Immature natural killer cell (primary cell): ENCODE measurements at regions not wholly inside any gene's neighbourhood (a gene's known extent, or its start where the extent isn't known, plus 50 kb on each side); places are given as distances from the start of the nearest gene placed in this dataset.
"Not testable (repeated sequence)": the region's sequence is repeated elsewhere in the genome, so short reads cannot be mapped to it uniquely, and the experiment has no call there.

Experiments used
- DNase-seq, 3 donors: peaks; one replicate each; pipeline ENCODE4 v3.0.0; 2022; ENCODE audit warnings: mixed read lengths in 1 of 3
- H3K27ac Mint-ChIP-seq, 6 donors: one replicate each; pipeline ENCODE4 v1.8.0; 2020; ENCODE audit warnings: mixed read lengths in 6 of 6, mild to moderate bottlenecking in 5 of 6, inconsistent platforms in 4 of 6, moderate library complexity in 3 of 6
- H3K27me3 Mint-ChIP-seq, 3 donors: one replicate each; pipeline ENCODE4 v1.8.0; 2020 to 2021; ENCODE audit warnings: low read depth in 3 of 3, mild to moderate bottlenecking in 3 of 3, mixed read lengths in 3 of 3, moderate library complexity in 3 of 3, inconsistent platforms in 1 of 3
- H3K36me3 Mint-ChIP-seq, 3 donors: one replicate each; pipeline ENCODE4 v1.8.0; 2020; ENCODE audit warnings: mixed read lengths in 3 of 3, inconsistent platforms in 2 of 3, mild to moderate bottlenecking in 2 of 3
- H3K4me1 Mint-ChIP-seq, 2 donors: one replicate each; pipeline ENCODE4 v1.8.0; 2020; ENCODE audit warnings: inconsistent platforms in 2 of 2, mild to moderate bottlenecking in 2 of 2, mixed read lengths in 2 of 2, moderate library complexity in 1 of 2
- H3K4me3 Mint-ChIP-seq, 5 donors: one replicate each; pipeline ENCODE4 v1.8.0; 2020; ENCODE audit warnings: mild to moderate bottlenecking in 5 of 5, mixed read lengths in 5 of 5, inconsistent platforms in 3 of 5, moderate library complexity in 3 of 5
- H3K9me3 Mint-ChIP-seq, 6 donors: one replicate each; pipeline ENCODE4 v1.8.0; 2020; ENCODE audit warnings: mild to moderate bottlenecking in 6 of 6, mixed read lengths in 6 of 6, inconsistent platforms in 4 of 6, moderate library complexity in 3 of 6

DNA sequence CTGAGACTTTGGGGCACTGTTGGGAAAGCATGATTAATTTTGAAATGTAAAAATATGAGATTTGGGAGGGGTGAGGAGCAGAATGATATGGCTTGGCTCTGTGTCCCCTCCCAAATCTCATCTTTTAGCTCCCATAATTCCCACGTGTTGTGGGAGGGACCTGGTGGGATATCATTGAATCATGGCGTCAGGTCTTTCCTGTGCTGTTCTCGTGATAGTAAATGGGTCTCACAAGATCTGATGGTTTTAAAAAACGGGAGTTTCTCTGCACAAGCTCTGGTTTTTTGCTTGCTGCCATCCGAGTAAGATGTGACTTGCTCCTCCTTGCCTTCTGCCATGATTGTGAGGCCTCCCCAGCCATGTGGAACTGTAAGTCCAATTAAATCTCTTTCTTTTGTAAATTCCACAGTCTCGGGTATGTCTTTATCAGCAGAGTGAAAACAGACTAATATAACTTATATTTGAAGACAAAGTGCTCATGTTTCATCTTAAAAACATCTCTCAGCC is 546.0 kb upstream of the NECTIN3 start:
- H3K36me3 Mint-ChIP-seq, H3K27ac Mint-ChIP-seq, DNase-seq, H3K9me3 Mint-ChIP-seq, H3K27me3 Mint-ChIP-seq, H3K4me3 Mint-ChIP-seq, H3K4me1 Mint-ChIP-seq: not testable (repeated sequence)

DNA sequence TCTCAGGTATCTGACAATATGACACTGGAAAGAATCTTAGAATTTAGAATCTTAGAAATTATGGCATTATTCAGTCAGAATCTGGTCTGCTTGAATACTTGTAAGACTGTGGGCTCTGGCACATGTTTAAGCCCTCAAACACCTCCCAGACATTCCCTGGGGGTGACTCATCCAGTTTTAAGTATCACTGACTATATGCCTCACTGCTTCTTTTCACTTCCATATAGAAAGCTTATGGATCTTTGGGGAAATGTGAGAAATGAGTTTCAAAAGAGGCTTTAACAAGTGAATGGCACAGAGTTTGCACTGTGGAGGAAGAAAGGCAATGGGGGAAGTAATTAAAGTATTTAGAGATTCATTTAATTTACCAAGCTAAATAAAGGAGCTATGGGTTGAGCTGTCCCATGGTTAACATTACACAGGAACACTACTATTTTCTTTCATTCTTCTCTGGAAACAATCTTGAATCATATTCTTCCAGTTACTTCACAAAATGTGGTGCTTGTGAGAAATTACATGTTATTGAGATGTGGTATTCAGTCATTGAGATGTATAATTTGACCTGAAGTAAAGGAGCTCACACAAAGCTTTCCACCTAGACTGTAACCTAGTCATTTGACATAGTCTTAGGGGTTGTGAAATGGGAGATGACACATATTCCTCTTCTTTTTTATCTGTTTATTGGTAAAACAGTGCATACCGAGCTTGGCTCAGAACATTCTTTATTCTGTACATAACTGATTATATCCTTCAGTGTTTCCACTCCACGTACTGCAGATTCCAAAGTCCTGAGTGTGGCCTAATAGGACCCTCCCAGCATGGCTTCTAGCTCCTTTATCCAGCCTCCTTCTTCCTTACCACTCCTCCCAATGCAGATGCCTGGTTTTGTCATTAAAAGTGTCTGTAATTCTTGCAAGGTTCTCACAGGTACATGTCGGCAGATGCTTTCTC is 544.6 kb upstream of the NECTIN3 start:
- Mint-ChIP-seq H3K4me1 (no peaks in the 10 kb centered on the region), H3K36me3 (no peaks in the 10 kb centered on the region), H3K4me3 (no peak overlapping the region), H3K9me3 (peaks cover 0 to 4% (median 3%) of the 10 kb centered on the region in 6 donors), H3K27ac (no peak overlapping the region), H3K27me3 (peaks cover 0 to 3% (median 0%) of the 10 kb centered on the region in 3 donors)
- DNase-seq: no peak

DNA sequence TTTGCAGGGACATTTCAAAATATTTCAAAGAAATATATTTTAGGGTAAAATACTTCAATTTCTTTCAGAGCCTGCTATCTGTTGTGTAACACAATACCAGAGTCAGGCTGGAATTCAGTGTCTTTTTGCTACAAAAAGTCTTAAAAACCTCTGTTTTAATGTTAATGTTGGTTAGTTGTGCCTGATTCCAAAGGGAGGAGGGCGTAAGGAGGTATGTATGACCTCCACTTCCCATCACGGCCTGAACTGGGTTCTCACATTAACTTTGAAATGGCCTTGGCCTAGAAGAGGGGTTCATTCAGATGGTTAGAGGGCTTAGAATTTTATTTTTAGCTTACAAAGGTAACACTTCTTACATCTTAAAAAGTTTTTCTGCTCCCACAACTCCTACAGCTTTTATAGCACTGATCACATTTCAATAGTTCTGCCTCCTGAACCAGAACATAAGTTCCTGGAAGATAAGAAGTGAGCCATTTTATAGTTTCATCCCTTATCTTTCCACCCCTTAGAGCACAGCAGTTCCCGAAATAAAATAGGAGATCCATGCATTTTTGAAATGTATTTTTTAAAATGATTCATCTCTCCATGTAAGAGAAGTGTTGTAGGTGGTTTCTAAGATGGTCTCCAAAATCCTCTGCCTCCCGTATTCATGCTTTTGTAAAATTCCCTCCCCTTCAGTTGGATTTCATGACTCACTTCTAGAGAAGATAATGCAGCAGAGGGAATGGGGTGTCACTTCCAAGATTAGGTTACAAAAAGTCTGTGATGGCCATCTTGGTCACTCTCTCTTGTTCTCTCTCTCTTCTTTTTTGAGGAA is 543.1 kb upstream of the NECTIN3 start:
- Mint-ChIP-seq H3K9me3 (peaks cover 0 to 4% (median 3%) of the 10 kb centered on the region in 6 donors), H3K36me3 (no peaks in the 10 kb centered on the region), H3K4me3 (no peak overlapping the region), H3K4me1 (no peaks in the 10 kb centered on the region), H3K27me3 (peaks cover 0 to 3% (median 0%) of the 10 kb centered on the region in 3 donors), H3K27ac (no peak overlapping the region)
- no peak for DNase-seq

DNA sequence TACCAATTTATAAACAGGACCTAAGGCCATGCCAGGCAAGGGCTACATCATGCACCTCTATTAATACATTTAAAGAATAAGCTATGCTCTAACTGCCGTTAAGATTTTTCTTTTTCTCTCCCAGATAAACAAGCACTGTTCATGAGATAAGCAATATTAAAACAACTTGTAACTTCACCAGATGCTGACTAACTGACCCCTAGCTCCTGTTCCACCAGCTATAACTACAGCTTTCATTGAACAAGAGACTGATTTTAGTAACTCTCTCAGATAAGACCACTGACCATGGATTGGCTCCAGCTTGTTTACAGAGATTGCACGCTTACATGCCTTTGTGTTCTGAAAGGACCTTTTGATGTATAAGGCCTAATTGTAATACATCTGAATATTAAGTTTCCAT is 540.7 kb upstream of the NECTIN3 start:
- Mint-ChIP-seq H3K4me1 (no peaks in the 10 kb centered on the region), H3K27me3 (no peaks in the 10 kb centered on the region), H3K36me3 (no peaks in the 10 kb centered on the region), H3K9me3 (peaks cover 0 to 6% (median under 1%) of the 10 kb centered on the region in 6 donors), H3K4me3 (no peak overlapping the region), H3K27ac (no peak overlapping the region)
- DNase-seq: no peak

DNA sequence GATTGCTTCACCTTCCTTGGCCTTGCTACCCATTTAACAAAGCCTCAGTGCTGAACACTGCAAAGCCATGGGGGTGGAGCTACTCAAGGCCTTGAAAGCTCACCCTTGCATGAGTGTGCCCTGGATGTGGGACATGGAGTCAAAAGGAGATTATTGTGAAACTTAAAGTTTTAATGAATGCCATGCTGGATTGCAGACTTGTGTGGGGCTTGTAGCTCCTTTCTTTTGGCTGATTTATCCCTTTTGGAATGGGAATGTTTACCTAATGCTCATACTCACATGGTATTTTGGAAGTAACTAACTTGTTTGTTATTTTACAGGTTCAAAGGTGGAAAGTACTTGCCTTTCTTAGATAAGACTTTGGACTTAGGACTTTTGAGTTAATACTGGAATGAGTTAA is 538.5 kb upstream of the NECTIN3 start:
- Mint-ChIP-seq H3K27me3 (no peaks in the 10 kb centered on the region), H3K4me3 (no peak overlapping the region), H3K36me3 (no peaks in the 10 kb centered on the region), H3K9me3 (peaks cover 0 to 6% (median 0%) of the 10 kb centered on the region in 6 donors), H3K4me1 (no peaks in the 10 kb centered on the region), H3K27ac (no peak overlapping the region)
- no peak for DNase-seq

DNA sequence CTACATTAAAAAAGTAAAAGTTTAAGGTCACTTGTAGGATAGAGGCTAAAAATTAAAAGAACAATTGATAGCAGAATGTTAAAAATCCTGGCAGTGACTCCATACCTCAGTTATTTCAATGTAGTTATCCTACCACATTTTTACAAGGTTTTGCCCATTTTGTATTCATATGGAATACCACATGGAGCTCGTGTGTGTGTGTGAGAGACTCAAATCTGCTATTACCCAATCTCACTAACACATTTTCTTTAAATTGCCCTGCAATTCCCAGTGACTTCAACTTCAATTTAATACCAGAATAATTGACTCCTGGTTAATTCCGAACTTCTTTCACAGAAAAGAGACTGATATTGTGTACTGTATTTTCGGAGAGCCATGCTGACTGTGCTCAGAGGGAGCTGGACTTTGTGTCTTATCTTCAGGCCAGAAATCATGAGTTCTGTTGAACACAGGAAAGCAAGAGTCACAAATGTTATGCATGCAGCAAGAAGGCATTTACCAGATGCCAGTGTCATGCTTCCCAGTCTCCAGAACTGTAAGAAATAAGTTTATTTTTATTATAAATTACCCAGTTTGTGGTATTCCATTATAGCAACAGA is 529.0 kb upstream of the NECTIN3 start:
- no peak for DNase-seq
- Mint-ChIP-seq H3K4me3 (no peak overlapping the region), H3K27me3 (peaks cover 0 to 3% (median 2%) of the 10 kb centered on the region in 3 donors), H3K9me3 (no peaks in the 10 kb centered on the region), H3K36me3 (no peaks in the 10 kb centered on the region), H3K27ac (no peak overlapping the region), H3K4me1 (no peaks in the 10 kb centered on the region)

DNA sequence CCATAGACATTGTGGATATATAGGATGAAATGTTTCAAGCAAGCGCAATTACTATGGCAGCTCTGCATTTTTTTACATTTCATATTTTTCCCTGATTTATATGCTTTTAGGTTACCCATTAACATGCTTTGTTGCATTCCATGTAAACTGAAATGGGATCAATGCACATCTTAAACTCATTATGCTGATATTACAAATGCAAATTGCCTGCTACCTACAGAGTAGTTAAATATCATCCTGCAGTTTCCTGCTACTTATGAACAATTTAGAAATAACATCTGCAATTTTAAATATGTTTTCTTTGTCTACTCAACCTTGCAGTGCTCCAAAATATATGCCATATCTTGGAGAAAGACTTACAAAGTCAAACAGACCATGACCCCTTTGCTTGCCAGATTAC is 526.9 kb upstream of the NECTIN3 start:
- no peaks in the 10 kb centered on the region for H3K36me3 Mint-ChIP-seq
- H3K9me3 Mint-ChIP-seq: no peaks in the 10 kb centered on the region
- H3K27ac Mint-ChIP-seq: no peak overlapping the region
- no peak overlapping the region for H3K4me3 Mint-ChIP-seq
- H3K4me1 Mint-ChIP-seq: no peaks in the 10 kb centered on the region
- H3K27me3 Mint-ChIP-seq: peaks cover 0 to 3% (median 2%) of the 10 kb centered on the region in 3 donors
- no peak for DNase-seq

DNA sequence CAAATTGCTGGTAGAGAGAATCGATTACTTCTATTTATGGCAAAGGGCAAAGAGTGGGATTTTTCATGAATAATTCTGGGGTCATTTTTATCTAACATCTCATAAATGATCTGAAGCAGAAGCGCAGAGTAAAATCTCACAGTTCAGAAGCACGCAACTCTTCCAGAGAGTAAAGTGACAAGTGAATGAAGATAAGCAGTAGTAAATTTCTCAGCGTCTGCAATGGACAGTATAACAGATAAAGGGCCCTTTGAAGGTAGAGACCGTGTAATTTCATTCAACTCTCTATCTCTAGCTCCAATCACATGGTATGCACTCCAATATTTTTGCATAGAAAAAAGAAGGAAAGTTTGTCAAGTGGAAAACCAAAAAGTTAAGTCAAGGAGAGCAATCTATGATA is 521.1 kb upstream of the NECTIN3 start:
- no peaks in the 10 kb centered on the region for H3K4me1 Mint-ChIP-seq

DNA sequence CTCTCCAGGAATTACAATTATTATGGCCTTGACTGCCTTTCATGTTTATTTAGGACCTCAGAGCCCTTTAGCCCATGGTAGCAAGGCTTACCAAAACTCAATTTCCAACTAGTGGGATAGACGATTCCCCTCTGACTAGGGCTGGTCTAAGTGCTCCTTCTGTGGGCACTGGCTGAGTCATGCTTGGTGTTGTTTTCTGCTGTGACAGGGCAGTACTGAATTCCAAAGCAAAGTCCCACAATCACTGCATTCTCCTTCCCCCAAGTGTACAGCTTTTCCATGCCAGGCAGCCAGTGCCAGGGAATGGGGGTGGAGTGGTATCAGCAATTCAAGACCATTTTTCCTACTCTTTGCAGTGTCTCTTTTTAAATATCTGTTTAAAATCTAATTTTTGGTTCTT is 509.0 kb upstream of the NECTIN3 start:
- Mint-ChIP-seq H3K4me1 (no peaks in the 10 kb centered on the region), H3K36me3 (no peaks in the 10 kb centered on the region), H3K27me3 (peaks cover 0 to 2% (median 0%) of the 10 kb centered on the region in 3 donors), H3K27ac (no peak overlapping the region), H3K4me3 (no peak overlapping the region), H3K9me3 (peaks cover 0 to 10% (median 6%) of the 10 kb centered on the region in 6 donors)
- DNase-seq: no peak

More for the DNA sequence above, 521.1 kb upstream of the NECTIN3 start:
- no peak for DNase-seq
- H3K27me3 Mint-ChIP-seq: peaks cover 0 to 1% (median 0%) of the 10 kb centered on the region in 3 donors
- peaks cover 0 to 2% (median 0%) of the 10 kb centered on the region in 6 donors for H3K9me3 Mint-ChIP-seq
- no peak overlapping the region for H3K4me3 Mint-ChIP-seq
- no peaks in the 10 kb centered on the region for H3K36me3 Mint-ChIP-seq
- H3K27ac Mint-ChIP-seq: no peak overlapping the region

DNA sequence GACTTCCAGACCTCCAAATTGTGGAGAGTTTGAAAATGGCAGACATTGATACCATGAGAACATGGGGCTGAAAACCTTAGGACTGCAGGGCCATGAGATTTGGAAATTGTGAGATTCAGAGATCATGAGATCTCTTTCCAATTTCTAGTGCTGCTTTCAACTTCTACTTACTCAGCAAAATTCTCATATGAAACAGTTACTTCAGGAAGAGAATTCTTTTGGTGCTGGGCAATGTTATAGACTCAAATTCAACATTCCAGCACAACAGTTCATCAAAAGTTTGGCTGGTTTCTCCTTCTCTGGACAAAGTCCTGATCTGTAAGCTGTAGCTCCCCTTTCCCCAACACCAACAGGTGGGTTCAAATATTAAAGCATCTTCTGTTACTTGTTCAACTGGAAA is 506.9 kb upstream of the NECTIN3 start:
- peaks cover 0 to 2% (median 0%) of the 10 kb centered on the region in 3 donors for H3K27me3 Mint-ChIP-seq
- H3K4me3 Mint-ChIP-seq: no peak overlapping the region
- H3K9me3 Mint-ChIP-seq: peaks cover 0 to 10% (median 6%) of the 10 kb centered on the region in 6 donors
- no peak for DNase-seq
- no peaks in the 10 kb centered on the region for H3K36me3 Mint-ChIP-seq
- H3K4me1 Mint-ChIP-seq: no peaks in the 10 kb centered on the region
- H3K27ac Mint-ChIP-seq: no peak overlapping the region

DNA sequence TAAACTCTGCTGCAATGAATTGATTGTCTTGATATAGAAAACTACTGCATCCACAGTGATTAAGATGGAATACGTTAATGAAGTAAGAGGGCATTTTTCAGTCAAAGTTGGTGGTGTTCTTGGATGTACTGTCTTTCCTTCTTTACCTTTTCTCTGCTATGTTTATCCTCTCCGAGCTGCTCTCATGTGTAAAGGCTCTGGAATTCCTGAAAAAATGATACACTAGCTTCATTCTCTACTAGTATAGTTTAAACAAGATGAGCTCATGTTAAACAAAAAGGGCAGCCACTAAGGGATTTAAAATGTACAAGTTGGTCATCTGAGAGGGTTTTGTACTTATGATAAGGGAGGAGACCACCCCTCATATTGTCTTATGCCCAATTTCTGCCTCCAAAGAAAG is 504.6 kb upstream of the NECTIN3 start:
- Mint-ChIP-seq H3K4me3 (no peak overlapping the region), H3K27me3 (peaks cover 0 to 2% (median 0%) of the 10 kb centered on the region in 3 donors), H3K4me1 (no peaks in the 10 kb centered on the region), H3K27ac (no peak overlapping the region), H3K36me3 (no peaks in the 10 kb centered on the region), H3K9me3 (peaks cover 0 to 6% (median under 1%) of the 10 kb centered on the region in 6 donors)
- no peak for DNase-seq

DNA sequence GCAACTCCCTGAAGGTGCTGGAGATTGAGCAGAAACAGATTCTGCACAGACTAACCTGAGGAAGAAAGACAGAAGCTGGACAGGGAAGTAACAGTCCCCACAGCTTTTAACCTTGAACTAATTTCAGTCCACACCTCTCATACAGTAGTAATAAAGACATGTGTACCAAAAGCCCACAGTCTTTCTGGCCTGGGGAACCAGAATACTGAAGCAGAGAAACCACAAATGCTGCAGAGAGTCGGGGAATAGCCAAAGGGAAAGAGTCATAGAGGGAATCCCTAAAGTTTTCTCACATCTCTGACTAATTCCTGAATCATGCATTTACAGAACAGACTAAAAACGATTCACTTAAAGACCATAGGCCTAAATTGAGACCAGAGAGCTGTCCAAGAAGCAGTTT is 503.4 kb upstream of the NECTIN3 start:
- Mint-ChIP-seq H3K27ac (no peak overlapping the region), H3K4me3 (no peak overlapping the region), H3K4me1 (no peaks in the 10 kb centered on the region), H3K9me3 (peaks cover 0 to 4% (median under 1%) of the 10 kb centered on the region in 6 donors), H3K36me3 (no peaks in the 10 kb centered on the region), H3K27me3 (peaks cover 0 to 2% (median 0%) of the 10 kb centered on the region in 3 donors)
- DNase-seq: no peak

DNA sequence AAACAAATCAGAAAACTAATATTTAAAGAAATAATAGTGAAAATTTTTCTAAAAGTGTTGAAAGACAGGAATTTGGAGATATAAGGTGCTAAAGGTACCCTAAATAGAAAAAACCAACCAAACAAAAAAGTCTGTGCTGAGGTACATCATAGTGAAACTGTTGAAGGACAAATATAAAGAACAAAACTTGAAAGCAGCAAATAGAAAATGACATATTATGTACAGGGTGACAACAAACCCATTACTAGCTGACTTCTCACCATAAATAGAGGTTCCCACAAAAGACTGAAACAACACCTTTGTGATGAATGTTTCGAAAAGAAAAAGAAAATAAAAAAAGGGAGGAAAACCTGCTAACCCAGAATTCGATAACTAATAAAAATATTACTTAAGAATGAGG is 502.5 kb upstream of the NECTIN3 start:
- H3K4me3 Mint-ChIP-seq: no peak overlapping the region
- no peak overlapping the region for H3K27ac Mint-ChIP-seq
- H3K4me1 Mint-ChIP-seq: no peaks in the 10 kb centered on the region
- H3K27me3 Mint-ChIP-seq: no peaks in the 10 kb centered on the region
- no peaks in the 10 kb centered on the region for H3K36me3 Mint-ChIP-seq
- peaks cover 0 to 2% (median under 1%) of the 10 kb centered on the region in 6 donors for H3K9me3 Mint-ChIP-seq
- DNase-seq: no peak
